ENCODE measurements at regions not wholly inside any gene's neighbourhood (a gene's known extent, or its start where the extent isn't known, plus 50 kb on each side); places are given as distances from the start of the nearest gene placed in this dataset.
"Not testable (repeated sequence)": the region's sequence is repeated elsewhere in the genome, so short reads cannot be mapped to it uniquely, and the experiment has no call there.

DNA sequence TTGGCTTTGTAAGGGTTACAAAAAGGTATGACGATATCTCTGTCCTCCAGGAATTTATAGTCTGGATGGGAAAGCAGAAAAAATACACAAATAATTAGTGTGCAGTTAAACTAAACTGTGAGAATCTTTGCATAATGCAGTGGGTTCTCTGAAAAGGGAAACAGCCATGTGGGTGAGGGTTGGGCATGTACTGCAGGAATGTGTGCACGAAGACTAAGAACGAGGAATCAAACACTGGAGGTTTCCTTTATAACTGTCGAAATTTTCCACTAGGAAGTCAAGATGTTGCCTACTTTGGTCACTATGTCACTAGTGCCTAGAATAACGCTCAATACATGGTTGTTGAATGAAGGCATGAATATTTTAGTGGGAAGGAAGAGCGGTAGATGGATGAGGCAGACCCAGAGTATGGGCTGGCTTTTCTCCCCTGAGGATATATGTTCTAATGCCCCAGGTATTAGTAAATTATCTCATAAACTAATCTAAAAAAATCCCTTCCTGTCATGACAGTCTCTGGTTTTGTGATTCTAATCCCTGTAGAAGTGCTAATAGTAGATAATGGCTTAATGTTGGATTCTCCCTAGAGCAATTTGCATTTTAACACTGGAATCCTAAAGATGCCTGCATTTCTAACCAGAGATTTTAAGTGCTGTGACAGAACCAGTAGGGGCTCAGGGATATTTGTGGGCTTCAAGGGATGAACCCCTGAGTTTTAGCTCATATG is 227.3 kb downstream of the NMUR2 start:
- no peak for DNase-seq

DNA sequence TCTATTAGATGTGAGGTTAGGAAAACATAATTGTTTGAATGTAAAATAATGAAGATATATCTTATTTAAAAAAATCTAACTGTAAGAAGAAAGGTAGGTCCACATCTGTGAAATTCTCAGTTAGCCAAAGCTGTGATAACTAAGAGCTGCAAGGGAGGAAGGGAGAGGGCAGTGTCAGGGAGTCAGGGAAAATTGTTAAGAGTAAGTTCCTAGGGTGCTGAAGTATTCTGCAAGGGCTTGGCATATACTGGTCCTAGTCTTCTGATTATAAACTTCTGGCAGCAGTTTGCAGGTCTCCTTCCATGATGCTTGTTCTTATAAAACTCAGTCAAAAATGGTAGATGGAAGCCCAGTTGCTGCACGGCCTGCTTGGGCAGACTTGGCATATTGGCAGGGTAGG is 233.2 kb downstream of the NMUR2 start:
- DNase-seq, result no peak

DNA sequence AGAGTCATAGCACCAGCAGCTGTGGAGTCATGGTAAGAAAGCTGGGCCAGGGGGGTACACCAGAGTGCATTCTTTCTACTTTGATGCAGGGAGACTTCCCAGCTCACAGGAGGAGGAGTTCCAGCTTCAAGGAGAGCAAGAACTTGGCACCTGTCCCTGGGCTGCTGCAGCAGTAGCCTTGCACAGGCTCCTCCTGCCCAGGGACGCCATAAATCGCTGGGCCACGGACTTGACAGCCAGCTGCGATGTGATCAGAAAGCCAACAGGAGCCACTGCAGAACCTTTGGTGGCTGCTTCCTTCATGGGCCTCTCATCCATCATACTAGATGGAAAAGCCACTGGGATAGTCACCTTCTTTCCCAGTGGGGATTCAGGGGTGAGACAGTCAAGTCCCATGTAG is 234.7 kb downstream of the NMUR2 start:
- no peak for DNase-seq

DNA sequence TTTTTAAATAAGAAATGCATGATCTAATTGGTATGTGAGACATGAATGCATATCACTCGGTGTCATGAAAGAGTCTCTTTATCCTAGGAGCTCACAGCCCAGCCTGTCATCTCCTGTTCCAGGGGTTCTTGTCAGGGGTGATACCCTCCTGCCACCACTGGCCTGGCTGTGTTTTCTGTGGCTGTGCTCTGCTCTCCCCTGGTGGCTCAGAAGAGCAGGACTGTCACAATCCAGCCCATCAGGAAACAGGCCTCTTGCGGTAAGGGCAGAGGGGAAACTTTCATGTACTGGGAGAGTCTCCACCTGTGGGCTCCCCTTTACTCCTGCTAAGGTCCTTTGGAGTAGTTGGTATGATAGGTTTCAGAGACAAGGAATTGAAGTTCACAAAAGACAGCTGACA is 240.2 kb upstream of the GLRA1 start:
- no peak for DNase-seq

DNA sequence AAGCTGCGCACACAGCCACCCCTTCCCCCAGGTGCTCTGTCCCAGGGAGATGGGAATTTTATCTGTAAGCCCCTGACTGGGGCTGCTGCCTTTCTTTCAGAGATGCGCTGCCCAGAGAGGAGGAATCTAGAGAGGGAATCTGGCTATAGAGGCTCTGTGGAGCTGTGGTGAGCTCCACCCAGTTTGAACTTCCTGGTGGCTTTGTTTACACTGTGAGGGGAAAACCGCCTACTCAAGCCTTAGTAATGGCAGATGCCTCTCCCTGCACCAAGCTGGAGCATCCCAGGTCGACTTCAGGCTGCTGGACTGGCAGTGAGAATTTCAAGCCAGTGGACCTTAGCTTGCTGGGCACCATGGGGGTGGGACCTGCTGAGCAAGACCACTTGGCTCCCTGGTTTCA is 235.2 kb upstream of the GLRA1 start:
- DNase-seq, result not testable (repeated sequence)

DNA sequence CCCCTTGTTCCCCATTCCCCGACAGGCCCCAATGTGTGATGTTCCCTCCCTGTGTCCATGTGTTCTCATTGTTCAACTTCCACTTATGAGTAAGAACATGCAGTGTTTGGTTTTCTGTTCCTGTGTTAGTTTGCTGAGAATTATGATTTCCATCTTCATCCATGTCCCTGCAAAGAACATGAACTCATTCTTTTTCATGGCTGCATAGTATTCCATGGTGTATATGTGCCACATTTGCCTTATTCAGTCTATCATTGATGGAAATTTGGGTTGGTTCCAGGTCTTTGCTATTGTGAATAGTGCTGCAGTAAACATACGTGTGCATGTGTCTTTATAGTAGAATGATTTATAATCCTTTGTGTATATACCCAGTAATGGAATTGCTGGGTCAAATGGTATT is 229.8 kb upstream of the GLRA1 start:
- DNase-seq, result not testable (repeated sequence)

DNA sequence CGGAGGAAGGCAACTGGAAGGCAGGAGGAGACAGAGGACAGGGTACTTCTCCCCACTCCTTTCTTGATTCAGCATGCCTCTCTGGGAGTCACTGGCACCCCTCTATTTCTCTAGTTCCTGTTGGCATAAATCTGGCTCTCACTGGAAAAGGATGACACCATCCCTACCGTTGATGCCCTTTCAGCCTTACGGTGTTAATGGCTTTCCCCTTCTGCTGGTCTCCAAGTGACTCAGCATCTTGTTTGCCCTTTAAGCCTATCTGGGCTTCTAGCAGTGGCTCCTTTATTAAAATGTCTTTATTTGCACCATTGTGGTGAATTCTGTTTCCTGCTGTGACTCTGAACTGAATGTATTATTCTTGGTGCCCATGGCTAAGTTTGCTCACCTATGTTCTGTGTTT is 227.3 kb upstream of the GLRA1 start:
- no peak for DNase-seq

DNA sequence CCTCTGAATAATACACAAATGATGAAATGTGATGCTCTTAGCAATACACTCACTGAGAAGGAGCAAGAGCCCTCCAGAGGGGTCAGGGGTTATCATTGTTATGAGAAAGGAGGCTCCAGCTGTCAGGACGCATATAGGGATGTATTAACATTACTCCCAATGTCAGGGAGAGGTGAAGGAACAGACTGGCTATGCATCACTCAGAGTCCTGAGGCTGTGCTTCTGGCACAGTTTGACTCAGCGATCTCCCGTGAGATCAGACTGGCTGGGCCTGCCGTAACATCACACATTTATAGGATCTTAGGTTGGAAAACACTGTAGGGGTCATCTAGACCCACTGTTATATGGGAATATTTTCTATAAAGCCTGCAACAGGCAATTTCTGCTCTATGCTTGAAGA is 226.5 kb upstream of the GLRA1 start:
- DNase-seq, result no peak

DNA sequence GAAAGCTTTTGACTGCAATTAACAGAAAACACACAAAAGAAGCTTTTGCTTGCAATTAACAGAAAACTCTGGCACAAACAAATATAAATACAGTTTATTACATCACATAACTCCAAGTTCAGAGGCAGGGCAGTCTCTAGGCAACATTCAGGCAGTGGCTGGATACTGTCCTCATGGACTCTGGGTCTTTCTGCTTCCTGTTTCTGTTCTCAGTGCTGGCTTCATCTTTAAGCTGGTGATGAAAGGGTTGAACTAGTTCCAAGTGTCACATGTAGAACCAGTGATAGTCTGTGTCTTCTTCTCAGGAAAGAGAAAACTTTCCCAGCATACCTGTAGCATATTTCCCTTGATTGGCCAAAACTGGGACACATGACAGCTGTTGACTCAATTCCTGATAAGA is 222.6 kb upstream of the GLRA1 start:
- no peak for DNase-seq

DNA sequence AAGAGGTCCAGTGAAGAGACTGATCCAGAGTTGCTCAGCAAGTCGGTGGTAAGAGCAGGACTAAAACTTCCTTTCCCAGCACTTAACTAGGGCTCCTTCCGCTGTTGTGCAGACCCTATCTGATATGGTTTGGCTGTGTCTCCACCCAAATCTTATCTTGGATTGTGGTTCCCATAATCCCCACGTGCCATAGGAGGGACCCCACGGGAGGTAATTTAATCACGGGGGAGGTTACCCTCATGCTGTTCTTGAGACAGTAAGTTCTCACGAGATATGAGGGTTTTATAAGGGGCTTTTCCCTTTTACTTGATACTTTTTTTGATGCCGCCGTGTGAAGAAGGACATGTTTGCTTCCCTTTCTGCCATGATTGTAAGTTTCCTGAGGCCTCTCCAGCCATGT is 221.9 kb upstream of the GLRA1 start:
- no peak for DNase-seq

DNA sequence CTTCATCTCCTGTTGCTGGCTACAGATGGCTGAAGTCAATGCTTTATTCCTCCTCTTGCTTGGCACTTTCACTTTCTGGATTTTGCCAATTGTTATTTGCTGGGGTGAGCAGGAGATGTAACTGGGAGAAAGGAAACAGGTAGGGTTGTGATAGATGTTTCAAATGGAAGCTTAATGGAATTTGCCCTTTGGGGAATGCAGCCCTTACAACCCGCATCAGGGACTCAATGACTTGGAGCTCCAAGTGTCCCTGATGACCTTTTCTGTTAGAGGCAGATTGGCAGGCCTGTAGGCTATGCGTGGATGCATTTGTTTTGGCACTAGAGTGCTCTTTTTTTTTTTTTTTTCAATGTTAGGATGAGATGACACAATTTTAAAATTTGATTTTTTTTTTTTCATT is 219.9 kb upstream of the GLRA1 start:
- DNase-seq, result no peak

DNA sequence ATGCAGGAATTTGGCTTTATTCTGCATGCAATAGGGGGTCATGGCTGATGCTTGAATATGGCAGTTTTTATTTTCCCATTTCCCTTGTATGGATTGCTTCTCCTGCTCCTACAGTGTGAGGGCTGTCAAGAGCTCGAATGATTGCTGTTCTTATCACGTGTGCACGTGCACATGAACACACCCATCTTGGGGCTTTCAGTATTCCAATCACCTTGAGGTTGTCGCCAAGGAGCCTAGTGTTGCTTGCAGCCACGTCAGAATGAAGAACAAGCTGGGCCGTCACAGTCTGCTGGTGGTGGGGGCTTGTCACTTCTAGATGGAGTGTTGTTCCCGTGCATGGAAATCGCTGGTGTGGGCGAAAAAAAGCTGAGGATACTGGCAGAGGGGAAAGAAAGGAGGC is 219.4 kb upstream of the GLRA1 start:
- DNase-seq, result no peak

DNA sequence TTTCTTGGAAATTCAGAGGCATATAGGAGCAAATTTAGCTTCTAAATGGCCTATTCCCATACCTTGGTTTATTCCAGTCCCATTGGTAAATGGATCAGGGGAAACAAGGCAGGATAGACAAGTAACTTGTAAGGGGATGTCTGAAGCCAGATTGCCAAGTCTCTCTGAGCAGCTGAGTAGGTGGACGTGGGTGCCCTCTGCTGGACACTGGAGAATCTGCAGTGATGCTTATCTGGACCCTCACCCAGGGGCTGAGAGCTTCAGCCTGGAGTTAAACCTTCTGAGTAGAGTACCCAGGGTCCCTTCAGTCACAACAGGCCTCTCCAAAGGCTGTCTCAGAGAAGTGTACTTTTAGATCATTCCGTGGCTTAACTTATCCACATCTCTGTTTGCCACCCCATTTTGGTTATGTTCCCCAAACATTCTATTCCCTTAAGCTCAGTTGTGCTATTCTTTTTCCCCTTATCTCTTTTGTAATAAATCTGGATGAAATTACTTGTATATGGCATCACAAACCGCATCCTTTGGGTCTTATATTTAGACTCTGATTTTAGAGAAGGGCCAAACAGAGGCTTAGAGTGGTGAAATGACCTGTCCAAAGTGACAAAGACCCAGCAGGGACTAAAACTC is 218.3 kb upstream of the GLRA1 start:
- peak; percentile 64 for DNase-seq

DNA sequence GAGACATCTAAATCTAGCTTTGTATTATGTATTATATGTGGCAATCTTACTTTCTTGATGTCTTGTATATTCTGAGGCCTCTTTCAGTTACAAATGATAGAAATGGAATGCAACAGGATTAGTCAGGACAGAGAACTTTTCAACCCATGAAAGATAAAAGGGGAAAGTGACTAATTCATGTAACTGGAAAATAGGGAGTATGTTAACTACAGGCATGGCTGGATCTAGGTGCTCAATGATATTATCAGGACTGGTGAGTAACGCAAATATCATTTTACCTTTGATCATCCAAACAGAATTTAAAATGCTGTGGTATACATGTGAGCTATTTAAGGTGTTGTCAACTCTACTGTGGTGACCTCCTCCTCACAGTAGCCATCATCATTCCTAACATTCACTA is 215.7 kb upstream of the GLRA1 start:
- DNase-seq, result no peak

DNA sequence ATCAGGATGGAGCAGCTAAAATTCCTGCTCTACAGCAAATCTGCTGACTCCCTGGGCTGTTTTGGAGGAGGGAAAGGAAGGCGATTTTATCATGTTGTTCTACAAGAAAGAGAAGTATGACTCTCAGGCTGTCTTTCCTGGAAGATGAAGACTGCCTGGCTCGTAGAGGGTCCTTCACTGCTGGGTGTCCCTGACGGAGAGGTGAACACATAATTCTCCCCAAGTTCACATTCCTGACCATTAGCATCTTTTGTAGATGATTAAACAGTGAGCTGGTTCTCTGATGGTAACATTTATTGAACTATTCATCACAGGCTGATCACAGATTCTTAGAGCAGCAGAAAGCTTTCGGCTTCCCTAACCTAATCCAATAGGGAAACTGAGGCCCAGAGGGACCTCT is 212.4 kb upstream of the GLRA1 start:
- no peak for DNase-seq

DNA sequence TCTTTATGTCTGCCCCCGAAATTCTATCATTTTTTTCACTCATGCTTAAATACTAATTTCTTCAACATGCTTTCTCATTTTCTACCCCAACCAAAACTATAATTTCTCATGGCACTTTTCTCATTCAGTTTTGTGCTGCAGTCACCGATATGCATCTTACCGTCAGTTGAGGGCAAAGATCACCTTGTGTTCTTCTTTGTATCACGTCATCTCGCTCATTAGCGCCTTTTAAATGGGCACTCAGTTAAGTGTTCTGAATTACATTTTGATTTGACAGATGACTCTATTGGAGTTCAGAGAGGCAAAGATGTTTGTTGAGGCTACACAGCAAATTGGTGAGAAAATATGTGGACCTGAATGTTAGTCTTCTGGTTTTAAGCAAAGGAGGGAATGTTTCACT is 211.7 kb upstream of the GLRA1 start:
- no peak for DNase-seq

DNA sequence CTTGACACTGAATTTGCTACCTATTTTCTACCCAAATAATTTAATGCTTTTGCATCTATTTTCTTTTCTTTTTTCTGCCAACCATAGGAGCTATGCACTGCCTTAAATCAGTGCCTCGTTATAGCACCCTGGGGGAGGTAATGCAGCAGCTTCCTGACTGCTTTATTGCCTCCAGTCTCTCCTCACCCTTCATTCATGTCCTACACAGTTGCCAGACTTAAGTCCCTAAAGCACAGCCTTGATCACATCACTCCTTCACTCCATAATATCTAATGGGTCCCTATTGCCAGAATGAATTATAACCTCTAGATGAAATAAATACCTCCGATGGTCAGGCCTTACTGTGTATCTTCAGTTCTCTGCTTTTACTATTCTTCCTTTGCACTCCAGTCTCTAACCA is 211.2 kb upstream of the GLRA1 start:
- DNase-seq, result no peak

DNA sequence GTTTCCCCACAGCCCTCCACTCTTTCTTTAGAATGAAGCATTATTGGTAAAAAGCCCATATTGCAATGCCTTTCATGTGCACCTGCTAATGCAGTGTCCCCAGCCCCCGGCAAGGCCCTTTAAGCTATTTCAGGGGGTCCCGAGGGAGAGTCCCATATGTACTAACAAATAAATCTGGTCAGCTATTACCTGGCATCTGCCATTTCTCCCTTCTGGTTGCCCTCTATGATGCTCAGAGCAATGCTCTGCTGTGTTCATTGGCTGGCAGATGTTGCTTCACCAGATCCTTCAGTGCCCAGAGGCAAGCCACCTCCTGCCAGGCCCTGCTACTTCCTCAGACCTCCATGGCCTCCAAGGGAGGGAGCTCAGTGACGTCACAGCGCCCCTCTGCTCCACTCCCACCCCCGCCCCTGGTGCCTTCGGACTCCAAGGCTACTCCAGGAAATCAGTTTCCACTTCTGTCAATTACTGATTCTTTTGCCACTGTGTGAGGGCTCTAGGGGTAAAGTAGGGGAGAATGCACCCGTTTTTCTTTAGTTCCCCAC is 201.1 kb upstream of the GLRA1 start:
- no peak for DNase-seq

DNA sequence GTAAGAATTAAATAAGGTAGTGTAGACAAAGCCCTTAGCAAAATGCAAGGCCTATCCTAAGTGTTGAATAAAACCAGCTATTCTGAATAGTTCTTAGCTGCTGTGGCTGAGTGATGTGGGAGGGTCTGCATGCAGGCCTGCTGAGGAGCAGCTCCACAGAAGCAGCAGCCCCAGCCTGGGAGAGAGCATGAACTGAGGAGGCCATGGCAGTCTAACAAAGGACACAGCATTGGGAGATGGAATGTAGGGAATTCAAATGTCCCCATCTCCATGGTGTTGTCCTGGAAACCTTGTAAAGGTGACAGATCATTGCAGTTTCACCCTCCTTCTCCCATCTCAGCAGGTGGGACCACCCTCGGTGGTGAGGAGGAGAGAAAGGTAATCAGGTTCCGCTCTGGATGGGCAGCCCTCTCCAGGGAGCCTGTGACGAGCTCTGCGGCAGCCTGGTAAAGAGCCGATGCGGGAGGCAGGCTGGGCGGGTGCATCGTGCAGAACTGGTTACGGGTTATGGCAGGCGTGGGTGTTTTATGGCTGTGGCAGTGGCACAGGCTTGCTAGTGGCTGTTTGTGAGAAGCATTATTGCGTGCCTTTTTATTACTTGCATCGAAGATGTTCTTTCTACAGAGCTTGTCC is 199.9 kb upstream of the GLRA1 start:
- DNase-seq, result no peak

DNA sequence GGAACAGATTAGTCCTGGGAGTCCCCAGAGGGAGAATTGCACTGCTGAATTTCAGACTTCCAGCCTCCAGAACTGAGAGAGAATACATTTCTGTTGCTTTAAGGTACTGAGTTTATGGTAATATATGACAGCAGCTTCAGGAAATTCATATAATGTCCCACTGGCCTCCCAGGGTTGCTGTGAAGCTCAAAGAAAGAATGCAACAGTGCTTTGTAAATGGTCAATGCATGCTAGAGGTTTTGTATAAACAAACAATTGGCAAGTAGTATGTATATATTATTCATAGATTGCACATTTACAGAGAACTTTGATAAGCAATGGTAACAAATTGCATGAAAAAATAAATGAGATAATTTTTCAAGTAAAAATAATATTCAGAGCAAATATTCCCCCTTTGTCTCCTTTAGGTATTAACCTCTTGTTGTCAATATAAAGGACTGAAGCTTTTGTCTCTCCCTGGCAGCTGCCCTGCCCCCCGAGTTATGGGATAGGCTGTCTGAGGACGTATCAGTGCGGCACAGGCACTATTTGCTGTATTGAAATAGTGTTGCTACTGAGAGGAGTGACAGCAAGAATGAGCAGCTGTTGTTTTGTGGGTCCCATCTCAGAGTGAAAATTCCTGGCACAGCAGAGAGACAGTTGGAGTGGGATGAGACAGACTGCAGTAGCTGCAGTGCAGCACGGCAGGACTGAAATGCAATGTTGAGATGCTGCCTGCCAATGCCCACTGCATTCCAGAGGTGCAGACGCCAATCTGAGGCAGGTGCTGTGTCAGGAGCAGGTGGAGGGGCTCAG is 194.2 kb upstream of the GLRA1 start:
- DNase-seq, result no peak

DNA sequence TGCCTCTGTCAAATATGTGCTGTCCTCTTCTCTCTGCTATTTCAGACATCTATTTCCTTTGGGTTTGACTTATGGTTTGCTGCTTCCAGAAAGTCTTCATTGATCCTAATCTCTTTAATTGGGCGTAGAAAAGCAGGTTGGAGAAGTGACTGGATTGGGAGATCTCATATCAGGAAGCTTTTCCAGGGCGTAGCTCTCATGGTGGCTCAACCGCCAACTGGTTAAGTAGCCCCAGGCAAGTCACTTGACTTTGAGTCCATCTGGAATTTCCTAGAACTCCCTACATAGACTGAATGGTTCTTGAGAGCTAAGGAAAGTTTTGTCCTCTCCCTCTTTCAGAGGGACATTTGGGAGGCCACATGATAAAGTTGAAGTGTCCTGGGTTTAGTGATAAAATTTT is 192.3 kb upstream of the GLRA1 start:
- no peak for DNase-seq

DNA sequence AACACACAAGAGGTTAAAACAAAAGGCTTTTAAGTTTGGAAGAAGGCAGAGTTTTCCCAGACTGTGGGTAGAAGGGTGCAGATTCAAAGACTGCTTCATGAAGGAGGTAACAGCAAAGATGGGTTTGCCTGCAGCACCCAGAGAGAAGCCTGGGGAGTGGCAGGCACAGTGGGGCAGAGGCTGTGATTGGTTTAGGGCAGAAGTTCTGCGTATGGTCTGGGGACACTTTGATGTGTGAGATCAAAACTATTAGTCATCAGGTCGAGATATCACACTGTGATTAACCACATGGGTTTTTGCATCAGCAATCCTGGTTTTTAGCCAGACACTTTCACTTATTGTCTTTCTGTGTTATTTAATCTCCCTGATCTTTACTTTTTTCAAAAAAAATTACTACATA is 188.8 kb upstream of the GLRA1 start:
- no peak for DNase-seq

DNA sequence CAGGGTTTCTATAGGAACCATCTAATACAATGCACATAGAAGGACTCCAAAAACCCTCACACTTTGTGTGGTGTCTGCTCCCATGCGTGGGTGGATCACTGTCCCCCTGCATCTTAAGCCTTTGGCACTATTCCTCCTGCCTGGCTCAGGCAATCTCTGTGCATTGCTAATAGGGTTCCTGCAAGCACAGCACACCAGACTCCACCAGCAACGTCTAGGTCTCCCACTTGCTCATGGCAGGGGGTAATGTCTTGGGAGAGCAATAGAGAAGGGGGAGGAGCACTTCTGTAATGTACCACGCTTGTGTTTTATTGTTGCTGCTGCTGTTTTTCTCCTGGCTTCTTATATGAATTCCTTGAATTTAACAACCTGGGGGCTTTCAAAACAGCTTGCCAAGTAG is 182.6 kb upstream of the GLRA1 start:
- DNase-seq, result no peak

DNA sequence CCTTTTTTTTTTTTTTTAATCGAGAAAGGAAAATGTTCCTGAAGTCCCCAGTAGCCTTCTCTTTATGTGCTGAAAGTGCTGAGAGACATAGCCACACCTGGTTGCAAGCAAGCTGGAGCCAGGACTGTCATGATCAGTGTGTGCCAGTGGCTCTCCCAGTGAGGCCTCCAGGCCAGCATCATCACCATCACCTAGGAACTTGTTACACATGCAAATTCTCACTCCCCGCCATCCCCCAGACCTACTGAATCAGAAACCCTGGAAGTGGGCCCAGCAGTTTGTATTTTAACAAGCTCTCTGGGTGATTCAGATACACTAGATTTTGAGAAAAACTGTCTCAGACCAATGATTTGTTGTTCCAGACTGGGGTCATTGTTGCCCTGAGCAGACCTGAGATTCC is 181.9 kb upstream of the GLRA1 start:
- no peak for DNase-seq

Data from suppressor macrophage treated with lipopolysaccharide for 4 hours (primary cell).